SK-N-SH treated with all-trans-retinoic acid at 6 μM for 48 hours (cell line): ENCODE measurements at regions not wholly inside any gene's neighbourhood (a gene's known extent, or its start where the extent isn't known, plus 50 kb on each side); places are given as distances from the start of the nearest gene placed in this dataset.

Experiments used
- BACH2 ChIP-seq: fragments of 250-450 bp; sonication (Bioruptor Pico); IDR thresholded peaks from 2 replicates; pipeline ENCODE4 v1.9.0; 2021; ENCODE audit warnings: mild to moderate bottlenecking, borderline replicate concordance
- CREB5 ChIP-seq: fragments of 250-450 bp; sonication (Bioruptor Pico); IDR thresholded peaks from 2 replicates; pipeline ENCODE4 v1.5.1; 2020; ENCODE audit warnings: low read depth, mild to moderate bottlenecking, moderate library complexity
- CSDC2 ChIP-seq: fragments of 250-450 bp; sonication (Bioruptor Pico); IDR thresholded peaks from 2 replicates; pipeline ENCODE4 v1.5.0; 2020; ENCODE audit warnings: mild to moderate bottlenecking, moderate library complexity
- TOX ChIP-seq: fragments of 250-450 bp; sonication (Bioruptor Pico); IDR thresholded peaks from 2 replicates; pipeline ENCODE4 v1.8.0; 2021; ENCODE audit warnings: mild to moderate bottlenecking, moderate library complexity, borderline replicate concordance

- TF ChIP-seq CREB5 (CRISPR knock-in tag) (no peak), BACH2 (no peak), TOX (CRISPR knock-in tag) (no peak), CSDC2 (no peak)
Measured at GRCh38 chr4:180618396-180618795, 1624.8 kb upstream of the TENM3 start.
